ENCODE measurements at regions not wholly inside any gene's neighbourhood (a gene's known extent, or its start where the extent isn't known, plus 50 kb on each side); places are given as distances from the start of the nearest gene placed in this dataset.

DNA sequence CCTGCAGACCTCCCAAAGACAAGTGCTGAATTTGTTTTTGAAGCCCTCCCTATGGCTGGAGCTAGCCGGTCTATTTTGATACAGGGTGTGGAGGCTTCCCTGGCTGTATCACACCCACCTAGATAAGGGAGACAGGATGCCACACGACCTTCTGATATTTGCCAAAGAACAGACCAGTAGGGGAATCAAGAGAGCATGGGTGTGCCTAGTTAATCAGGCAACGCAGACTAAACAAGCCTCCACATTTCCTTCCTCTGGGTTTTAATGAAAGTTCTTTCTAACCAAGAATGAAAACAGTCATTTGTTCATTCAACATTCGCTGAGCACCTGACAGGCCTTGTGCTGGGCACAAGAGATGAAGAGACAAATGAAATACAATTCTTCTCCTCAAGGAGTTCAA, 446.8 kb downstream of the PLPP3 start:
- H2AFZ ChIP-seq (ENCODE audit: low read length): no peak overlapping the region
- H4K20me1 ChIP-seq (ENCODE audit: control insufficient read depth, extremely low read depth, insufficient read depth, low read length): no peaks in the 10 kb centered on the region
- H3K9me3 ChIP-seq (ENCODE audit: control insufficient read depth, insufficient read depth, low read depth, low read length): no peaks in the 10 kb centered on the region
- no peak overlapping the region for H3K9ac ChIP-seq (ENCODE audit: insufficient read depth, low read length)
- no peaks in the 10 kb centered on the region for H3K36me3 ChIP-seq (ENCODE audit: control insufficient read depth, insufficient read depth, low read length)
- H3K79me2 ChIP-seq (ENCODE audit: control insufficient read depth, insufficient read depth, low read length): no peaks in the 10 kb centered on the region
- H3K27ac ChIP-seq (ENCODE audit: insufficient read depth, low read length): no peak overlapping the region
- no peaks in the 10 kb centered on the region for H3K27me3 ChIP-seq (ENCODE audit: control insufficient read depth, insufficient read depth, low read length)
- no peak overlapping the region for H3K4me3 ChIP-seq (replicated peaks in 1 of 4; ENCODE audit: control extremely low read depth in 1 of 4, insufficient read depth in 1 of 4, low read depth in 3 of 4, low read length in 4 of 4)
- TF ChIP-seq, protein P1, sequence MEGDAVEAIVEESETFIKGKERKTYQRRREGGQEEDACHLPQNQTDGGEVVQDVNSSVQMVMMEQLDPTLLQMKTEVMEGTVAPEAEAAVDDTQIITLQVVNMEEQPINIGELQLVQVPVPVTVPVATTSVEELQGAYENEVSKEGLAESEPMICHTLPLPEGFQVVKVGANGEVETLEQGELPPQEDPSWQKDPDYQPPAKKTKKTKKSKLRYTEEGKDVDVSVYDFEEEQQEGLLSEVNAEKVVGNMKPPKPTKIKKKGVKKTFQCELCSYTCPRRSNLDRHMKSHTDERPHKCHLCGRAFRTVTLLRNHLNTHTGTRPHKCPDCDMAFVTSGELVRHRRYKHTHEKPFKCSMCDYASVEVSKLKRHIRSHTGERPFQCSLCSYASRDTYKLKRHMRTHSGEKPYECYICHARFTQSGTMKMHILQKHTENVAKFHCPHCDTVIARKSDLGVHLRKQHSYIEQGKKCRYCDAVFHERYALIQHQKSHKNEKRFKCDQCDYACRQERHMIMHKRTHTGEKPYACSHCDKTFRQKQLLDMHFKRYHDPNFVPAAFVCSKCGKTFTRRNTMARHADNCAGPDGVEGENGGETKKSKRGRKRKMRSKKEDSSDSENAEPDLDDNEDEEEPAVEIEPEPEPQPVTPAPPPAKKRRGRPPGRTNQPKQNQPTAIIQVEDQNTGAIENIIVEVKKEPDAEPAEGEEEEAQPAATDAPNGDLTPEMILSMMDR (conservative IDR thresholded peaks at IDR 0.05 in 1 of 2, IDR thresholded peaks at IDR 0.05 in 1 of 2; ENCODE audit: low read depth in 1 of 2, low read length in 2 of 2): no peak
- TF ChIP-seq EZH2 (IDR thresholded peaks at IDR 0.05; ENCODE audit: low read length, missing control alignments): no peak
- no peak overlapping the region for H3K4me2 ChIP-seq (ENCODE audit: extremely low read depth, insufficient read depth, low read length)
- no peaks in the 10 kb centered on the region for H3K4me1 ChIP-seq (ENCODE audit: control insufficient read depth, extremely low read depth, insufficient read depth, low read length)
- DNase-seq (ENCODE audit: low read depth in 2 of 2): no peak

DNA sequence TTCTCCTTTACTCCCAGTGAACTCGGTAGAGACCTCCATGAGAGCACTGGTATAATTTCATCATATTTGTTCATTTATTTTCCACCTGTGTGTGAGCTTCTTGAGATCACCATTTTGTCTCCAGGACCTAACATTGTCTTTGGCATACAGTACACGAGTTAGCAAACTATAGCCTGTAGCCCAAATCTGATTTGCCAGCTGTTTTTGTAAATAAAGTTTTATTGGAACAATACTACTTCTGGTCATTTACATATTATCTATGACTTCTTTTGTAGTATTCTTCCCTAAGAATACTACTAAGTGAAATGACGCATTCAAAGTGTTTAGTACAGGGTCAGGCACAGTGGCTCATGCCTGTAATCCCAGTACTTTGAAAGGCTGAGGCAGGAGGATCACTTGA, 449.5 kb downstream of the PLPP3 start:
- Histone ChIP-seq H3K27ac (ENCODE audit: insufficient read depth, low read length) (no peak overlapping the region), H3K36me3 (ENCODE audit: control insufficient read depth, insufficient read depth, low read length) (no peaks in the 10 kb centered on the region), H3K9me3 (ENCODE audit: control insufficient read depth, insufficient read depth, low read depth, low read length) (no peaks in the 10 kb centered on the region), H3K4me1 (ENCODE audit: control insufficient read depth, extremely low read depth, insufficient read depth, low read length) (no peaks in the 10 kb centered on the region), H3K9ac (ENCODE audit: insufficient read depth, low read length) (no peak overlapping the region), H3K4me3 (replicated peaks in 1 of 4; ENCODE audit: control extremely low read depth in 1 of 4, insufficient read depth in 1 of 4, low read depth in 3 of 4, low read length in 4 of 4) (no peak overlapping the region), H2AFZ (ENCODE audit: low read length) (no peak overlapping the region), H3K4me2 (ENCODE audit: extremely low read depth, insufficient read depth, low read length) (no peak overlapping the region), H3K27me3 (ENCODE audit: control insufficient read depth, insufficient read depth, low read length) (no peaks in the 10 kb centered on the region), H4K20me1 (ENCODE audit: control insufficient read depth, extremely low read depth, insufficient read depth, low read length) (no peaks in the 10 kb centered on the region), H3K79me2 (ENCODE audit: control insufficient read depth, insufficient read depth, low read length) (no peaks in the 10 kb centered on the region)
- TF ChIP-seq, protein P1 (conservative IDR thresholded peaks at IDR 0.05 in 1 of 2, IDR thresholded peaks at IDR 0.05 in 1 of 2; ENCODE audit: low read depth in 1 of 2, low read length in 2 of 2): no peak
- no peak for TF ChIP-seq EZH2 (IDR thresholded peaks at IDR 0.05; ENCODE audit: low read length, missing control alignments)
- no peak for DNase-seq (ENCODE audit: low read depth in 2 of 2)

DNA sequence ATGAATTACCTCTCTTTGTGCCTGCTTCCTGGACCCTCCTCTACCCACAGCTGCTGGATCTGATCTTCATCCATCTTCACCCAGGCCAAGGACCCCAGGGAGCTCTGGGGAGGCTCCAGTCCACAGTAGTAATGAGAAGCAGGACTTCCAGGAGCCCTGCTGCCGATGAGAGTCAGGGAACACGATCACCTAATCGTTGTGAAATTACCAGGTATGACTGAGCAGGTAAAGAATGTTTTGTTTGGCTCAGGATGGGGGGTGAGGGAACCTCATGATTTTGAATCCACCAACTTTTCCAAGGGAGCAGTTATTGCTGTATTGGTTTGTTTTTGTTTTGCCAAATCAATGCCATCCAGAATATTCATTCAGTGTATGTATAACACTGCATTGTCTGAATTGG, 454.0 kb downstream of the PLPP3 start:
- Histone ChIP-seq H4K20me1 (ENCODE audit: control insufficient read depth, extremely low read depth, insufficient read depth, low read length) (no peaks in the 10 kb centered on the region), H3K9me3 (ENCODE audit: control insufficient read depth, insufficient read depth, low read depth, low read length) (no peaks in the 10 kb centered on the region), H3K4me3 (replicated peaks in 1 of 4; ENCODE audit: control extremely low read depth in 1 of 4, insufficient read depth in 1 of 4, low read depth in 3 of 4, low read length in 4 of 4) (no peak overlapping the region), H3K27ac (ENCODE audit: insufficient read depth, low read length) (no peak overlapping the region), H3K27me3 (ENCODE audit: control insufficient read depth, insufficient read depth, low read length) (no peaks in the 10 kb centered on the region), H2AFZ (ENCODE audit: low read length) (no peak overlapping the region), H3K36me3 (ENCODE audit: control insufficient read depth, insufficient read depth, low read length) (no peaks in the 10 kb centered on the region), H3K4me1 (ENCODE audit: control insufficient read depth, extremely low read depth, insufficient read depth, low read length) (no peaks in the 10 kb centered on the region), H3K79me2 (ENCODE audit: control insufficient read depth, insufficient read depth, low read length) (no peaks in the 10 kb centered on the region), H3K4me2 (ENCODE audit: extremely low read depth, insufficient read depth, low read length) (no peak overlapping the region), H3K9ac (ENCODE audit: insufficient read depth, low read length) (no peak overlapping the region)
- TF ChIP-seq, protein P1 (conservative IDR thresholded peaks at IDR 0.05 in 1 of 2, IDR thresholded peaks at IDR 0.05 in 1 of 2; ENCODE audit: low read depth in 1 of 2, low read length in 2 of 2): no peak
- TF ChIP-seq EZH2 (IDR thresholded peaks at IDR 0.05; ENCODE audit: low read length, missing control alignments): no peak
- DNase-seq (ENCODE audit: low read depth in 2 of 2): no peak
